Activated CD8-positive, alpha-beta T cell treated with anti-CD3 and anti-CD28 coated beads for 36 hours (primary cell): ENCODE measurements at regions not wholly inside any gene's neighbourhood (a gene's known extent, or its start where the extent isn't known, plus 50 kb on each side); places are given as distances from the start of the nearest gene placed in this dataset.

Experiments
- ATAC-seq: fragments of 200-7000 bp; cut with Tn5 transposase; one replicate; pipeline ENCODE4 v1.10.0; 2021; ENCODE audit warnings: mild to moderate bottlenecking, moderate library complexity
- CTCF ChIA-PET: fragments of 350-600 bp; sonication (Branson Sonifier 250); formaldehyde crosslinking; loops from one replicate; lab custom pipeline; 2021; ENCODE audit warnings: antibody characterized with exemption; lab: Charles Lee
- POLR2A ChIA-PET: fragments of 350-600 bp; sonication (Branson Sonifier 250); formaldehyde crosslinking; loops from one replicate; lab custom pipeline; 2021; ENCODE audit warnings: antibody characterized with exemption; lab: Charles Lee
- DNase-seq: peaks from one replicate; pipeline ENCODE4 v3.0.0-alpha.2; 2020
- H3K27ac Mint-ChIP-seq: one replicate; pipeline ENCODE4 v1.8.0; 2021; ENCODE audit warnings: mild to moderate bottlenecking, mixed read lengths
- H3K27me3 Mint-ChIP-seq: one replicate; pipeline ENCODE4 v1.8.0; 2021; ENCODE audit warnings: mixed read lengths
- H3K36me3 Mint-ChIP-seq: one replicate; pipeline ENCODE4 v1.8.0; 2021; ENCODE audit warnings: low read depth, mixed read lengths
- H3K4me1 Mint-ChIP-seq: one replicate; pipeline ENCODE4 v1.8.0; 2021; ENCODE audit warnings: low read depth, mixed read lengths
- H3K4me3 Mint-ChIP-seq: one replicate; pipeline ENCODE4 v1.8.0; 2021; ENCODE audit warnings: mild to moderate bottlenecking, moderate library complexity, mixed read lengths
- H3K9me3 Mint-ChIP-seq: one replicate; pipeline ENCODE4 v1.8.0; 2021; ENCODE audit warnings: mixed read lengths
- intact Hi-C: fragments of 100-400 bp; cut with micrococcal nuclease; formaldehyde crosslinking; loops from one replicate; pipeline ENCODE4 v1.10.0; 2022
- TF ChIP-seq, protein P1 (sequence below): fragments of 200-600 bp; IDR thresholded peaks from one replicate; pipeline ENCODE4 v1.8.0; 2022; ENCODE audit warnings: antibody characterized with exemption, mild to moderate bottlenecking

DNA sequence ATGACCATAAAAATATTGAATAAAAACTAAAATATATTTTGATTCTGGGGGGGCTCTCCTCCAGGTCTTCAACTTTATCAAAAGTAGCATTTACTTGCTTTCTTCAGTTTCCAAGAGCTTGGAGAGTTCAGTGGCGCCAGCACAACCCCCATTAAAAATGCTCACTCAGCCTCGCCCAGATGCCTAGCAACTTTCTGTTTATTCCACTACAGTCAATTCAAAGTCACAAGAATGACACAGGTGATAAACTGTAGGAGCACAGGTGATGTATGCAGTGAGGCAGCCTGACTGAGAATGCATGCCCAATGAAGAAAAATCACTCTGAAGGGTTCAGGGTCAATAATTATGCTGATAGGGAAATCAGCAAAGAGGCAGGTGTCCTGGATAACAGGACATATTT is 159.4 kb upstream of the ATP1B1 start:
- no peak overlapping the region for H3K4me3 Mint-ChIP-seq

DNA sequence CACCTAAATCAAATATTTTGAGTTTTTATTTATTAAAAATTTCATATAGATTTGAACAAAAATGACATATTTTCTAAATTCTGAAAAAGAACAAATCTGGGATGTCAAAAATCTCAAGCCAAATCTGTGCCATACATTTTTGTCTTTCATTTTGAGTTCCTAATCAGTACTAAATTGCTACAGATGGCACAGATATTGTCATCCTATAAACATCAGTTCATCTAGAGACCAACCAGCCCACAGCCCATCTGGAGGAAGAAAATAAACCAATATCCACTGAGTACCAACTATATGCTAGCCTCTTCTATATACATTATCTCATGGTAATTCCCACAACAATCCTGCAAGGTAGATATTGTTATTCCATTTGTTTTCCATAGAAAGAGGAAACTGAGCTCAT is 156.8 kb upstream of the ATP1B1 start:
- H3K27me3 Mint-ChIP-seq = no peaks in the 10 kb centered on the region

More for the DNA sequence above, 159.4 kb upstream of the ATP1B1 start:
- POLR2A ChIA-PET = no interaction called here
- DNase-seq (no peak), ATAC-seq (no peak)
- intact Hi-C loops = no loop called here
- Mint-ChIP-seq H3K36me3 (no peaks in the 10 kb centered on the region), H3K9me3 (no peaks in the 10 kb centered on the region), H3K27me3 (peaks cover 9% of the 10 kb centered on the region), H3K27ac (no peak overlapping the region), H3K4me1 (no peaks in the 10 kb centered on the region)
- CTCF ChIA-PET = no interaction called here
- TF ChIP-seq, protein P1, sequence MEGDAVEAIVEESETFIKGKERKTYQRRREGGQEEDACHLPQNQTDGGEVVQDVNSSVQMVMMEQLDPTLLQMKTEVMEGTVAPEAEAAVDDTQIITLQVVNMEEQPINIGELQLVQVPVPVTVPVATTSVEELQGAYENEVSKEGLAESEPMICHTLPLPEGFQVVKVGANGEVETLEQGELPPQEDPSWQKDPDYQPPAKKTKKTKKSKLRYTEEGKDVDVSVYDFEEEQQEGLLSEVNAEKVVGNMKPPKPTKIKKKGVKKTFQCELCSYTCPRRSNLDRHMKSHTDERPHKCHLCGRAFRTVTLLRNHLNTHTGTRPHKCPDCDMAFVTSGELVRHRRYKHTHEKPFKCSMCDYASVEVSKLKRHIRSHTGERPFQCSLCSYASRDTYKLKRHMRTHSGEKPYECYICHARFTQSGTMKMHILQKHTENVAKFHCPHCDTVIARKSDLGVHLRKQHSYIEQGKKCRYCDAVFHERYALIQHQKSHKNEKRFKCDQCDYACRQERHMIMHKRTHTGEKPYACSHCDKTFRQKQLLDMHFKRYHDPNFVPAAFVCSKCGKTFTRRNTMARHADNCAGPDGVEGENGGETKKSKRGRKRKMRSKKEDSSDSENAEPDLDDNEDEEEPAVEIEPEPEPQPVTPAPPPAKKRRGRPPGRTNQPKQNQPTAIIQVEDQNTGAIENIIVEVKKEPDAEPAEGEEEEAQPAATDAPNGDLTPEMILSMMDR = no peak

DNA sequence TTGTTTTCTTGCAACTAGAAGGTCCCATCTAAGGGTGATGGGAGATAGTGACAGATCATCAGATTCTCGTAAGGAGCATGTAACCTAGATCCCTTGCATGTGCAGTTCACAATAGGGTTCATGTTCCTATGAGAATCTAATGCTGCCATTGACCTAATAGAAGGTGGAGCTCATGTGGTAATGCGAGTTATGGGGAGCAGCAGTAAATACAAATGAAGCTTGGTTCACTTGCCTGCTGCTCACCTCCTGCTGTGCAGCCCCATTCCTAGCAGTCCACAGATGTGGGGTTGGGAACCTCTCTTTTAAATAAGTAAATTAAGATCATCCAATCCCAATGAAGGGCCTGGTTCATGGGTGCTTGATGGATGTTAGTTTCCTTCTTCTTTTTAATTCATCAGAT is 148.7 kb upstream of the ATP1B1 start:
- TF ChIP-seq, protein P1 = no peak
- H3K9me3 Mint-ChIP-seq = no peaks in the 10 kb centered on the region
- H3K36me3 Mint-ChIP-seq = no peaks in the 10 kb centered on the region
- no peak overlapping the region for H3K4me3 Mint-ChIP-seq
- ChIA-PET POLR2A (no interaction called here), CTCF (no interaction called here)
- no peak overlapping the region for H3K27ac Mint-ChIP-seq
- H3K4me1 Mint-ChIP-seq = no peaks in the 10 kb centered on the region
- DNase-seq = no peak
- intact Hi-C loops = no loop called here
- peaks cover 5% of the 10 kb centered on the region for H3K27me3 Mint-ChIP-seq
- no peak for ATAC-seq

More for the DNA sequence above, 156.8 kb upstream of the ATP1B1 start:
- H3K4me3 Mint-ChIP-seq = no peak overlapping the region
- intact Hi-C loops = no loop called here
- TF ChIP-seq, protein P1 = no peak
- ATAC-seq (no peak), DNase-seq (no peak)
- POLR2A ChIA-PET = no interaction called here
- CTCF ChIA-PET = no interaction called here
- H3K27ac Mint-ChIP-seq = no peak overlapping the region
- no peaks in the 10 kb centered on the region for H3K4me1 Mint-ChIP-seq
- no peaks in the 10 kb centered on the region for H3K36me3 Mint-ChIP-seq
- H3K9me3 Mint-ChIP-seq = no peaks in the 10 kb centered on the region

DNA sequence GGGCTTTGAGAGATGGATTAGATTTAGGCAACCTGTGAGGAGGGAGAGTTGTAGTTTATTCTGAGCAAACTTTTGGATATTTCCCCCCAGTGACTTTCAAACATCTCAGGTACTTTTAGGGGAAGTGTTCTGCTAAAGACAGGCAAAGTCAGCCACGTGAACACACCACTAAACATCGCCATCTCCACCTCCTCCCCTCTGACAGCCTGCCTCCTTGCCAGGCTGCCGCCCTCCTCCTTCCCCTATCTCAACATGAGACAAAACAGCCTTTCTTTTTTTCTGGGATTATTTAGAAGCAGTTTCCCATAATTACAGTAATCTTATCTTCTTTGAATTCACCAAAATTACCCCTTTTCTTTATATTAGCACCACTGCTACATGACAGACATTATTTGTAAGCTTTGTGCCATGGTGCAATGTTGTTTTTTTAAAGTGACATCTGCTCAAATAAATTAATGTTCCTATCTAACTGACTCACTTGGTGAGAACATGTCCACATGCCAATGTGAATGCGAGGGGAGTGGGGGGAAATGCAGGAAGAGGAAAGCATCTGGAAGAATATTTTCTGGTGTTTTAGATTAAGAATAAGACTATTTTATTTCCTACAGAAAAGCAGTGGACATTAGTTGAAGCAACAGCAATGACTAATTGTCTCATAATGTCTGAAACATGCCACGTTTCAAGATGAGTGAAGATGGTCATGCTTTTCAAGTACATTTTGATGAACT is 147.8 kb upstream of the ATP1B1 start:
- ChIA-PET POLR2A (no interaction called here), CTCF (no interaction called here)
- DNase-seq (no peak), ATAC-seq (no peak)
- H3K4me3 Mint-ChIP-seq = no peak overlapping the region
- intact Hi-C loops = no loop called here
- TF ChIP-seq, protein P1 = no peak
- H3K27me3 Mint-ChIP-seq = peaks cover 5% of the 10 kb centered on the region
- no peaks in the 10 kb centered on the region for H3K36me3 Mint-ChIP-seq
- no peaks in the 10 kb centered on the region for H3K4me1 Mint-ChIP-seq
- H3K27ac Mint-ChIP-seq = no peak overlapping the region
- no peaks in the 10 kb centered on the region for H3K9me3 Mint-ChIP-seq

DNA sequence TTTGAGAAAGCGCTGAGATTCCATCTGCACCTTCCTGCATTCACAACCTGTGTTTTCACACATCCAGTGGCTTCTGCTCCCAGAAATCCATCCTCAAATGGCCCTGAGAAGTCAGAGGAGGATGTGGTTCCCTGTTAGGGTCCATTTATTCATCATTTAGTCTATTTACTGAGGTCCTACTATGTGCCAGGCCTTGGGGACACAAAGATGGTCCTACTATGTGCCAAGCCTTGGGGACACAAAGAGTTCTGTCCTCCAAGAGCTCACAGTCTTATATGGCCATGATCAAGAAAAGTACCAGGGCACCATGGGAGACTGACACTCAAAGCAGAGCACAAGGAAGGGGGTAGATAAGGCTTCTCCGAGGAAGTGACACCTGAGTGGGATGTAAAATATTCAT is 147.1 kb upstream of the ATP1B1 start:
- Mint-ChIP-seq H3K9me3 (no peaks in the 10 kb centered on the region), H3K36me3 (no peaks in the 10 kb centered on the region), H3K4me3 (no peak overlapping the region), H3K27me3 (peaks cover 5% of the 10 kb centered on the region), H3K4me1 (peaks cover under 1% of the 10 kb centered on the region), H3K27ac (no peak overlapping the region)
- TF ChIP-seq, protein P1 = no peak
- no peak for DNase-seq
- ChIA-PET POLR2A (no interaction called here), CTCF (no interaction called here)
- intact Hi-C loops = no loop called here
- no peak for ATAC-seq
